PFSK-1 (cell line): ENCODE measurements at regions not wholly inside any gene's neighbourhood (a gene's known extent, or its start where the extent isn't known, plus 50 kb on each side); places are given as distances from the start of the nearest gene placed in this dataset.

ENCODE experiments used
- REST ChIP-seq, 2 experiments: IDR thresholded peaks; 2 replicates each; pipeline versions ENCODE4 v1.6.1 to v1.8.0; 2011 to 2012; ENCODE audit warnings: low read depth in 2 of 2, low read length in 2 of 2, control low read depth in 1 of 2, inconsistent platforms in 1 of 2, mild to moderate bottlenecking in 1 of 2, moderate library complexity in 1 of 2; ENCODE audit not compliant: insufficient read depth in 1 of 2
- SIN3A ChIP-seq: IDR thresholded peaks from 2 replicates; pipeline ENCODE4 v1.6.1; 2012; ENCODE audit warnings: mild to moderate bottlenecking, low read length, moderate library complexity, borderline replicate concordance; ENCODE audit not compliant: insufficient read depth

GRCh38 chr20:23159256-23159946 is 73.3 kb upstream of the CD93 start:
- TF ChIP-seq SIN3A (no peak), REST (IDR thresholded peaks at IDR 0.05; ENCODE audit: insufficient read depth in 1 of 2, low read depth in 2 of 2, low read length in 2 of 2) (no peak)
